ENCODE measurements at regions not wholly inside any gene's neighbourhood (a gene's known extent, or its start where the extent isn't known, plus 50 kb on each side); places are given as distances from the start of the nearest gene placed in this dataset.

GRCh38 chr6:101117393-101118135 lies 236.4 kb upstream of the ASCC3 start:
- H3K4me2 ChIP-seq (ENCODE audit: insufficient read depth, low read length) = no peak overlapping the region
- no peak overlapping the region for H3K27ac ChIP-seq (ENCODE audit: low read depth, low read length)
- H3K4me1 ChIP-seq (ENCODE audit: insufficient read depth, low read length) = no peaks in the 10 kb centered on the region
- no peak for DNase-seq (ENCODE audit: insufficient read length, low spot score, missing footprints)
- H3K27me3 ChIP-seq (ENCODE audit: insufficient read depth, low read length) = no peaks in the 10 kb centered on the region
- no peak overlapping the region for H3K4me3 ChIP-seq (ENCODE audit: insufficient read depth, low read length)
- TF ChIP-seq CTCF (IDR thresholded peaks at IDR 0.05; ENCODE audit: extremely low read depth, low read depth, low read length) = no peak
- no peaks in the 10 kb centered on the region for H3K79me2 ChIP-seq (ENCODE audit: insufficient read depth, low read length)
- no peaks in the 10 kb centered on the region for H4K20me1 ChIP-seq (ENCODE audit: insufficient read depth, low read length)
- no peak overlapping the region for H2AFZ ChIP-seq (ENCODE audit: low read length)
- no peaks in the 10 kb centered on the region for H3K9me3 ChIP-seq (ENCODE audit: low read depth, low read length)
- H3K36me3 ChIP-seq (ENCODE audit: insufficient read depth, low read length) = no peaks in the 10 kb centered on the region

- Histone ChIP-seq H3K27ac (ENCODE audit: low read depth, low read length) (no peak overlapping the region), H3K79me2 (ENCODE audit: insufficient read depth, low read length) (no peaks in the 10 kb centered on the region), H3K9me3 (ENCODE audit: low read depth, low read length) (no peaks in the 10 kb centered on the region), H3K27me3 (ENCODE audit: insufficient read depth, low read length) (no peaks in the 10 kb centered on the region), H3K4me3 (ENCODE audit: insufficient read depth, low read length) (no peak overlapping the region), H3K4me1 (ENCODE audit: insufficient read depth, low read length) (no peaks in the 10 kb centered on the region), H4K20me1 (ENCODE audit: insufficient read depth, low read length) (no peaks in the 10 kb centered on the region), H3K4me2 (ENCODE audit: insufficient read depth, low read length) (no peak overlapping the region), H3K36me3 (ENCODE audit: insufficient read depth, low read length) (no peaks in the 10 kb centered on the region), H2AFZ (ENCODE audit: low read length) (no peak overlapping the region)
- DNase-seq (ENCODE audit: insufficient read length, low spot score, missing footprints) = no peak
- TF ChIP-seq CTCF (IDR thresholded peaks at IDR 0.05; ENCODE audit: extremely low read depth, low read depth, low read length) = no peak
These were observed 236.9 kb upstream of the ASCC3 start for GRCh38 chr6:101118136-101118396.

- Histone ChIP-seq H3K27ac (ENCODE audit: low read depth, low read length) (no peak overlapping the region), H3K4me1 (ENCODE audit: insufficient read depth, low read length) (no peaks in the 10 kb centered on the region)
- DNase-seq (ENCODE audit: insufficient read length, low spot score, missing footprints) = no peak
These were observed 239.6 kb upstream of the ASCC3 start for GRCh38 chr6:101120747-101121146.

More at GRCh38 chr6:101120747-101121146, 239.6 kb upstream of the ASCC3 start:
- Histone ChIP-seq H2AFZ (ENCODE audit: low read length) (no peak overlapping the region), H3K27me3 (ENCODE audit: insufficient read depth, low read length) (no peaks in the 10 kb centered on the region), H3K79me2 (ENCODE audit: insufficient read depth, low read length) (no peaks in the 10 kb centered on the region), H4K20me1 (ENCODE audit: insufficient read depth, low read length) (no peaks in the 10 kb centered on the region), H3K9me3 (ENCODE audit: low read depth, low read length) (no peaks in the 10 kb centered on the region), H3K4me3 (ENCODE audit: insufficient read depth, low read length) (no peak overlapping the region), H3K36me3 (ENCODE audit: insufficient read depth, low read length) (no peaks in the 10 kb centered on the region), H3K4me2 (ENCODE audit: insufficient read depth, low read length) (no peak overlapping the region)
- no peak for TF ChIP-seq CTCF (IDR thresholded peaks at IDR 0.05; ENCODE audit: extremely low read depth, low read depth, low read length)
